ENCODE measurements at regions not wholly inside any gene's neighbourhood (a gene's known extent, or its start where the extent isn't known, plus 50 kb on each side); places are given as distances from the start of the nearest gene placed in this dataset.
"Not testable (repeated sequence)": the region's sequence is repeated elsewhere in the genome, so short reads cannot be mapped to it uniquely, and the experiment has no call there.

DNA sequence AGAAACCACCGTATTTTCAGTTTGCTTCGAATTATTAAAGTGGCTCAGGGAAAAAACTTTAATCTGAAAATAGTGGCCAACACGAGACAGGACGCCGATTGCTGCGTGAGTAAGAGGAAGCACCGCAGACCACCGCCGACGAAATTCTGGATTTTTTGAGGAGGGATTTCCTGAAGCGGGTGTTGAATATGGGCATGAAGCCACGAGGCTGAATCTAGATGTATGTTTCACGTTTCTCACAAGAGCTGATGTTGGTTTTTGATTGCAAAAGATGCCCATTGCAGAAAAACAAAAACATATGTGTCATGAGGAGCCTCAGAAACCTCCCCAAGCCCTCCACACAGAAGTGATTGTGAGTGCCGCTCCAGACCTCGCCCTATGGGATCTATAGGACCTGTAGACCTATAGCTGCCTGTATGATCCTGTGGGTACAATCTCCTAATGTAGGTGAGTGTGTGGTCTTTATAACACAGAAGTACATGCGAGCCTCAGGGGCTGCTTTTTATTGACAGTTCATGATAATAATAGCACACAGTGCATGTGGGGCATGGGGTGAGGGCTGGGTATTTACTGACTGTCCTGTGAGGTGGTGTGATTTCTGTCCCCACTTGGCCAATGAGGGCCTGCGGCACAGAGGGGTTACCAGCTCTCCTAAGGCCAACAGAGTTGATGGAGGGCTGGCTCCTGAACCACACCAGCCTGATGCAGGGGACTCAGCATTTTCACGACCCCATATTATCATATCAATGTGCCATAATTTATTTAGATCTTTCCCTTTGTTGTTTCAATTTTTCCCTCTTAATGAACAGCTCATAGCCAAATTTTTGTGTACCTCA is 243.9 kb downstream of the DLL1 start:
- DNase-seq = no peak

DNA sequence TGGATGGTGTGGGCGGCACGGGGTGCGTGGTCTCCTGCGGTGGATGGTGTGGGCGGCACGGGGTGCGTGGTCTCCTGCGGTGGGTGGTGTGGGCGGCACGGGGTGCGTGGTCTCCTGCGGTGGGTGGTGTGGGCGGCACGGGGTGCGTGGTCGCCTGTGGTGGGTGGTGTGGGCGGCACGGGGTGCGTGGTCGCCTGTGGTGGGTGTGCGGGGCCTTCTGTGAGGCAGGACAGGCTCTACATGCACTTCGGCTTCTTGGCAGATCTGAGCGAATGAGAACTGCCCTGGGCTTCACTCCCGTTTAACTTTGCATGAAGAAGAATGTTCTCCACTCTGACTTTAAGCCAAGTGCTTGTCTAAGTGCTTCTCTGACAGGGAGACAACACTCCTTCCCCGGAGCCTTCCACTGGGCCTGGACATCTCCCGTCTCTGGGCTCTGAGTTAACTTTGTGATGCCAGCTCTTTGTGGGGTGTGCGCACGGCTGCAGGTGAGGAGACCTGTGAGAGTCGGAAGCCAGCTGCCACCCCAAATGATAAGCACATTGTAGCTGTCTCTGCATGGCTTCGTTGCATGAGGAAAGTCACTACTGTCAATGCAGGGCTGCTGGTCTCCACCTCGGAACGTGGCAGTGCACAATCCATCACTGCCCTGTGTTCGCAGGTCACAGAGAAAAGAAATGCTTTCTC is 244.8 kb downstream of the DLL1 start:
- no peak for DNase-seq

DNA sequence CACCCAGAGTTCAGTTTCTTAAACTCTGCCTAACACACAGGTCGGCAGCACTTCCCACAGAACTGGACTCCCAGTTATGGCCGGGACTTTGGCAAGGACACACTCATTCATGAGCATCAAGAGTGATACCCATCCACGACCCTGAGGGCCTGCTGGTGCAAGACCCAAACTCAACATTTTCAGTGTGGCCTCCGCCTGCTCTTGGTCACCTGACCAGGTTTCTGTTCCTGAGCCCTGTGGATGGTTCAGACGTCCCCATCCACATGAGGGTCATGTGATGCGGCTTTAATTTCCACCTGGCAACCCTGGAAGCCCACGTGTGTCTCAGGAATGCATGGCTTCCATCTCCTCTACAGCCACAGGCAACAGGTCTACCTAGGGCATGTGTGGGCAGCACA is 245.3 kb downstream of the DLL1 start:
- DNase-seq = no peak

DNA sequence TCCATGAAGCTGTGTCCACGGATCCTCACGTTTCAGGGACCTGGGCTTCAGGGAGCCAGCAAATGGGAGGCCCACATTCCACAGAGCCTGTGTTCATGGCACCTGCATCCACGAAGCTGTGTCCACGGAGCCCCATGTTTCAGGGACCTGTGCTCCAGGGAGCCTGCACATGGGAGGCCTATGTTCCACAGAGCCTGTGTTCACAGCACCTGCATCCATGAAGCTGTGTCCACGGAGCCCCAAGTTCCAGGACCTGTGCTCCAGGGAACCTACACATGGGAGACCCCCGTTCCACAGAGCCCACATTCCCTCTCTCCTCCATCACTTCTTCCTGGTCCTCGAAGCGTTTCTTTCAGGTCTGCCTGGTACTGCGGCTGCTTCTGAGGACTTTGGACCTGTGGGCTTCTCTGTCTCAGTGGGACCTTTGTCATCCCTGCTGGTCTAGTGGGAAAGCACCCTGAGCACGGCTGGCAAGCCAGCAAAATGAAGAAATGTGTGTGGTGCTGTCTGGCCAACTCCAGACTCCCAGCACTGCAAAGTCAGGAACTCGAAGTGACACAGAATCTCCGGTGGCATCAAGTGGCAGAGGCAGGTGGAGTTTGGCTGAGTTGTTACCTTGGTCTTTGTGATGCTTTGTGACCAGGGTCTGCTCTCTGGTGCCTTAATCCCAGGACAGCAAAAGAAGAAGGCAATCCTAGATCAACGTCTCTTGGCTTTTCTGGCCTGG is 245.9 kb downstream of the DLL1 start:
- no peak for DNase-seq

DNA sequence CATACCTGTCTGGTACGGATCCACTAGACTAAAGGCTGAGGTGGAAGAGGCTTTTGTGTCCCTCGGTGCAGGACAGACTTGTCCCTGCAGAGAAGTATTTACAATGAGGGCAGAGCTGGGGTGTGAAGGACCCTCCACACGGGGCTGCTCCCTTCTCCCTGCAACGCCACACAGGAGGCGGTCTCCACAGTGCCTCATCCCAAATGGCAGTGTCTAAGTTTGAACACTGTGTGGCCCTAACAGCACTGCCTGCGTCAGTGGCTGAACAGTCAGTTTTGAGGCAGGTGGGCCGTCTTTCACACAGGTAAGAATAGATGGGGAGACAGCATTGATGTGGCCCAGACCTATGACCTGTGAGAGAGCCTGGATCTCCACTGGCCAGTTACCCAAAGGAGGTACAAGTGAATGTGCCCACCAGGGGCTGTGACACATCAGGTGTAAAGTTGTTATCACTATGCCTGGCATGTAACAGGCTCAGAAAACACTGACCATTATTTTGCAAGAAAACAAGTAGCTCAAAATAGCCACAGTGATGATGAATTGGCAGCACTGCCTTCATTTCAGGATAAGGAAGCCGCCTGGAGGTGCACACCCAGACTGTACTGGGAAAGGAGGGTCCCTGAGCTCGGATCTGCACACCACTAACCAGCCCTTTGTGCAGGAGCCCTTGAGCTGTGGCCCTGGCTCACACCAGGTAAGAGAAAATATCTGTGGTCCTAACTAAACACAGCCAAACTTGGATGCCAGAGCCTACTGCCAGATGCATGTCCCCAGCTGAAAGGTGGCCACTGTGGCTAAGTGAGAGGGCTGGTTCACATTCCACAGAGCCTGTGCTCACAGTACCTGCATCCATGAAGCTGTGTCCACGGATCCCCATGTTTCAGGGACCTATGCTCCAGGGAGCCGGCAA is 246.7 kb downstream of the DLL1 start:
- no peak for DNase-seq

DNA sequence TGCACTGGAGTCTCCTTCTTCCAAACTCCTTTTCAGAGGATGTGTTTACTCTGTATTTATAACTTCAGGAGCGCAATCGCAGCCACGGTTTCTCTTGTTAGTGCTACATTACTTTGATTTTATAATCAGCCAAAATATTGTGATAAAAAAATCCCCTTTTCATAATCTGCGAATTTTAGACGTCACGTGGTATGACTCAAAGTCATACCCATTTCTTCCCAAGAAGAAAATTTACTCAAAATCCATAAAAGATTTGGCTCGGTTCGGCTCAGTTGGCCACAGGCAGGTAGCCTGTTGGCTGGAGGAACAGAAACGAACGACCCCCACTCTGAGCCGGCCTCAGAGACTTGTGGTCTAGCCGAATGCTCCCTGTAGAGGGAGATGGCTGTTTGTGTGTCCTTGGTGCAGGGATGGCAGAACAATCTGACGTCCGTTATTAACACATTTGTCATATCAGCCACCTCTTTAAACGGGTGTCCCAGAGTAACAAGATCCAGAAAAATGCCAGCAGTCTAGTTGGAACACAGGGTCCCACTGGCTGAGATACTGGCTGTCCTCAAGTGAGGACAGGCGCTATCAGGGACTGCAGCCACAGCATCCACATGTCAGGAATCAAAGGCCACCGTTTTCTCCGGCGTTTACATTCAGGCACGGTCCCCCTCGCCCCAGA is 247.6 kb downstream of the DLL1 start:
- DNase-seq = no peak

DNA sequence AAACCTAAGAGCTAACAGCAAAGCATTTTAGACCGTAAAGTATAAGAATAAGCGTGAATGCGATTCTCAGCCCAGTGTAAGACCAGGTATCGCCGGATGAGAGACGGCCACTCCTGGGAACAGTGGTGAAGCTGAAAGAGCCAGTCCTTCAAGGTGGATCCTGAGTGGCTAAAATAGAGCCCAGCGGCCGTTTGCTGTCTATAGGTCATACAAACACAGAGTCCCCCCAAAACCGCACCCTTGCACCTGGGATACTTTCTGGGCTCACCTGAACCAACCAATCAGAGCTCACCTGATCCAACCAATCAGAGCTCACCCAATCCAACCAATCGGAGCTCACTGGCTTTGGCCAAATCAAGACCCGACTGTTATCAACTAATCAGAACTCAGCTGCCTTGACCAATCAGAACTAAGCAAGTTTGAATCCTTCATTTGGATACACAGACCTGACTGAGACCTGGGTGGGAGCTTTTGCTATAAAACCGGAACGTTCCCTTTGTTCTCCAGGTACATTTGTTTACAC is 248.2 kb downstream of the DLL1 start:
- no peak for DNase-seq

DNA sequence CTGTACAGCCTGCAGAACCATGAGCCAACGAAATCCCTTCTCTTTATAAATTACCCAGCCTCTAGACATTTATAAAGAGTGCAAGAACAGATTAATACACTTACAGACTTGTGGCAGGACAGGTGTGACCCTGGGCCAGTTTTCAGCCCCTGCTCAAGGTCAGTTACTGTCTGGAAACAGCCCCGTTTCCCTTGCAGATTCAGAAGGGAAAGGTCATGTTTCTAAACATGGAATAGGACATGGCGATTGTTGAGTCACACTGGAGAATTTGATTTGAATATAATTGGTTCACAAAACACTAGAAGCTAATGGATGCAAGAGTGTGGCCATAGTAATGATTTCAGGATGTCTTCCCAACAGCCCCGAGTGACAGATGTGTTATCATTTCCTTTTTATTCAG is 248.8 kb downstream of the DLL1 start:
- no peak for DNase-seq

DNA sequence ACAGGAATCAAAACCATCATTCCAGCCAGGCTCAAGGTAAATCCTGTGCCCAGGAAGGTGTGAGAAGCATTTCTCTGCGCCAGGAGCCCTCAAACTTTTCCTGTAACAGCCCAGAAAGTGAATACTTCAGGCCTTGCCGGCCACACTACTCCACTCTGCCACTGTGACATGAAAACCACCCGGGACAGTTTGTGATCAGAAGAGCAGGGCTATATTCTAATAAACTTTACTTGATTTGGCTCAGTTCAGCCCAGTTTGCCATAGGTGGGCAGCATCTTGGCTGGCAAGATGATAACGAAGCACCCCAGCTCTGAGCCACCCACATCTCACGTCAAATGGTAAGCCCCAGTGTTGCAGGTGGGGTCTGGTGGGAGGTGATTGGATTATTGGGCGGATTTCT is 249.4 kb downstream of the DLL1 start:
- DNase-seq = no peak

DNA sequence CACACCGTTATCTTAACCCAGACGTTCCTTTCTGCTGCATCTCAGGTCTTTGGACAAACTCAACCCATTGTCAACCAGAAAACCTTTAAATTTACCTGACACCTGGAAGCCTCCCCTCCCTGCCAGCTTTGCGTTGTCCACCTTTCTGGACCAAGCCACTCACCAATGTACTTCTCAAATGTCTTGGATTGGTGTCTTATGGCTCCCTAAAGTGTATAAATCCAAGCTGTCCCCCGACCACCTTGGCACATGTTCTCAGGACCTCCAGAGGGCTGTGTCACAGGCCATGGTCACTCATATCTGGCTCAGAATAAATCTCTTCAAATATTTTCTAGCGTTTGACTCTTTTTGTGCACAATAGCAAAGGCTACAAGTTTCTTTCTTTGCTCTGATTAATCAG is 250.0 kb downstream of the DLL1 start:
- no peak for DNase-seq

DNA sequence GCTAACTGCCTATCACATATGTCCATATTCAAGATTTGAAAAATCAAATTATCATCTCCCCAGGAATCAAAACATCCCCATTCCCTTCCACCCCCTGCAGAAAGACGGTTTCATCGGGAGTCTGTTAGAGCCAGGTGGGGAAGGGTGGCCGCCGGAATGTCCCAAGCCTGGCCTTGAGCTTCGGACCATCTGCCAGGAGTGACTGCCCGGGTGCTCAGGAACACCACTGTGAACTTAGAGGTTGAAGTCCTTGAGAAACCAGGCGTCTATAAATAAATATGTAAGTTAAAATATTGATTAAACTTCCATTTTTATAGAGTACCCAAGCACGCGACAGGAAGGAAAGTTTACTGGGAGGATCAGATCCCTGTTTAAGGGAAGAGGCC is 250.8 kb downstream of the DLL1 start:
- no peak for DNase-seq

DNA sequence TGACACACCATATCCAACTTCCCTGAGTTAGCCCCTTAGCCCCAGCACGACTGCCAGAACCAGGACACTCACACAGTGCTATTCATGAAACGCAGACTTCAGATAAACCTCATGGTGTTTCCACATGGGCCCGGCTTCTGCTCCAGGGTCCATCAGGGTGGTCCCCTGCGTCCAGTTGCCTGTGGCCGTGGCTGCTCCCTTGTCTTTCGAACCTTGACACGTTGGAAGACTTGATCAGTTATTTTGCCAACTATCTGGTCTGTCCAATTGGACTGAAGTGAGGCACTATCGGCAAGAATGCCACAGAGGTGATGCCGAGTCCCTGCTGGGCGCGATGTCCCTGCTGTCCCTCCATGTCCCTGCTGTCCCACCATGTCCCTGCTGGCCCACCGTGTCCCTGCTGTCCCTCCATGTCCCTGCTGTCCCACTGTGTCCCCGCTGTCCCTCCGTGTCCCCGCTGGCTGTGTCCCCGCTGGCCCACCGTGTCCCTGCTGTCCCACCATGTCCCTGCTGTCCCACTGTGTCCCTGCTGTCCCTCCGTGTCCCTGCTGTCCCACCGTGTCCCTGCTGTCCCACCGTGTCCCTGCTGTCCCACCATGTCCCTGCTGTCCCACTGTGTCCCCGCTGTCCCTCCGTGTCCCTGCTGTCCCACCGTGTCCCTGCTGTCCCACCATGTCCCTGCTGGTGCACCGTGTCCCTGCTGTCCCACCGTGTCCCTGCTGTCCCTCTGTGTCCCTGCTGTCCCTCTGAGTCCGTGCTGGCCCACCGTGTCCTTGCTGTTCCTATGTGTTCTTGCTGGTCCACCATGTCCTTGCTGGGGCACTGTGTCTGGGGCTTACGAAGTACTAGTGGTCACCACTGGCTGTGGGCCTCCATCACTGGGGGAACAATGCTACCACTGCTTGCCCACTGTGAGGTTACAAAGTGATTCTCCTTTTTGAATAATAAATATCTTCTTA is 251.4 kb downstream of the DLL1 start:
- DNase-seq = no peak

DNA sequence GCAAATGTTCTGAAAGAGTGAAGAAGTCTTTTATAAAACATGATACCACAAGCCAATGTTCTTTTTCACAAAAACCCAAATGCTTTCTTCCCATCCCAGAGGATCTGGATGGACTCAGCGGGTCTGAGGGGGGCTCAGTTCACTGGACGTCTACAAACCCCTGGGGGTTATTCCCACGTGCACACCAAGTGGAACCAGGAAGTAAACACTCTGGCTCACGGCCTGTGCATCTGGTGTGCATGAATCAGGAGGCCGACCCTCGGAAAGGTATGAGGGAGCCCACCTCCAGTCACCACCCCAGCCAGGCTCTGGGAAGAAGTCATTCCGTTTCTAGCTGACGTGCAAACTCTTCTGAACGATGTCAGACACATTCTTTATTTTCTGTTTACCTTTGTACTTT is 252.2 kb downstream of the DLL1 start:
- no peak for DNase-seq

DNA sequence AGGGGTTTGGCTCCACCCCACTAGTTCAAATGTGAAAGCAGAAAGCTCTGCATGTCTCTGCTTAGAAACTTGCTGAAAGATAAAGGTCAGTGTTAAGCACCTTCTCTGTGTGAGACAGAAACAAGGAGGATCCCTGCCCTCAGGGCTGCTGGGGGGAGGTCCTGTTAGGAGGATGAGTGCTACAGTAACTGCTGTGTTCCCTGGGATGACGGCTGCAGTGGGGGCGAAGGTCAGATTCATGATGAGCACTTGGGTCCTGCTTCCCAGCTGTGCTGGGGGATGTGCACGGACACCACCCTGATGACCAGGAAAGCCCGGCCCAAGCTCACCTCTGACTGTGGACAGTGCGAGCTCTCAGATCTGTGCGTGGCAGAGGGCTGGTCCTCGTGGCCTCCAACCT is 252.6 kb downstream of the DLL1 start:
- DNase-seq = no peak

DNA sequence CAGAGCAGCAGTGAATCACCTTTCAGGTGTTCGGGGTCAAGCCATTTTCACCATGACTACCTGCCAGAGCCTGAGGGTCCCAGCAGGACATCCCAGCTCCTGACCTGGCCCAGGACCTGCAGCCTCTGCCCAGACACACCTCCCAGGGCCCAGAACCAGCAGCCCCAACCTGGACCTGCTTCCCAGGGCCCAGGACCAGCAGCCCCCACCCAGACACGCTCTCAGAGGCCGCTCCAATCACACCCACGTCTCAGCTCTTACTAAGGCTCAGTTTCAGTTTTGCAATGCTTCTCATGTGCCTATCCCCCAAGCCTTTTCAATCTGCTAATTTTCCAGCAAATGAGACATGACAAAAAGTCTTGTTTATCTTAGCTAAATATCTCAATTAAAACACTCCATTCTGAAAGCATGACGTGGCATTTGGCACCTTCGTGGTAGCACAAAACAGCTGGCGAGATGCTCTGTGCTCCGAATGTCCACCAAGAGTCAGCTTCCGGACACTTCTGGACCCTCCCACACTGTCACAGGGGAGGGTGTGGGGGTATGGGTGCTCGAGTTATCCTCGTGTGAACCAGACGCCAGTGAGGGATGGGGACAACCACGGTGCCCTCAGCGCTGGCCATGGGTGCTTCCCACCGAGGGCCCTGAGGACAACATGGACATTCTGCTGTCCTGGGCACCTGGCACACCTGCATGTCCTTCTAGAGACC is 253.2 kb downstream of the DLL1 start:
- DNase-seq = no peak

DNA sequence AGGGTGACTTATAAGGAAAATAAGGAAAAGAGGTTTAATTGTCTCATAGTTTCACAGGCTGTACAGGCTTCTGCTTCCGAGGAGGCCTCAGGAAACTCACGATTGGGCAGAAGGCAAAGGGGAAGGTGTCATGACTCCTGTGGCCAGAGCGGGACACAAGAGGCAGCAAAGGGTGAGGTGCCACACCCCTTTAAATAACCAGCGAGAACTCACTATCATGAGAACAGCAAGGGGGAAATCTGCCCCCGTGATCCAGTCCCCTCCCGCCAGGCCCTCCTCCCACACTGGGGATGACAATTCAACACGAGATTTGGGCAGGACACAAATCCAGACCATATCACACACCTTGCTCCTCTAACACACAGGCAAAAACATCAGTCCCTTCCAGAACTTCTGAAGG is 254.0 kb downstream of the DLL1 start:
- DNase-seq = no peak

DNA sequence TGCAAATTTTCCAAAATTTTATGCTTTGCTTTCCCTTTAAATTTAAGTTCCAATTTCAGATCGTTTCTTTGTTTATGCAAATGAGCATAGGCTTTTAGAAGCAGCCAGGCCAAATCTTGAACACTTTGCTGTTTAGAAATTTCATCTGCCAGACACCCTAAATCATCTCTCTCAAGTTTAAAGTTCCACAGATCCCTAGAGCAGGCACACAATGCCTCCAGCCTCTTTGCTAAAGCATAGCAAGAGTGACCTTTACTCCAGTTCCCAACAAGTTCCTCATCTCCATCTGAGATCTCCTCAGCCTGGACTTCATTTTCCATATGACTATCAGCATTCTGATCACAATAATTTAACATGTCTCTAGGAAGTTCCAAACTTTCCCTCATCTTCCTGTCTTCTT is 254.5 kb downstream of the DLL1 start:
- not testable (repeated sequence) for DNase-seq

DNA sequence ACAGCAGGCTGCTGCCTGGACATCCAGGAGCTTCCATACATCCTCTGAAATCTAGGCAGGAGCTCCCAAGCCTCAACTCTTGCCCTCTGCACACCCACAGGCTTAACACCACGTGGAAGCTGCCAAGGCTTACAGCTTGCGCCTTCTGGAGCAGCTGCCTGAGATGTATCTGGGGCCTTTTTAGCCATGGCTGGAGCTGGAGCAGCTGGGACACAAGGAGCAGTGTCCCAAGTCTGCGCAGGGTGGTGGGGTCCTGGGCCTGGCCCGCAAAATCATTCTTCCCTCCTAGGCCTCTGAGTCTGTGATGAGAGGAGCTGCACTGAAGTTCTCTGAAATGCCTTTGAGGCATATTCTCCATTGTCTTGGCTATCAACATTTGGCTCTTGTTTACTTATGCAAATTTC is 255.0 kb downstream of the DLL1 start:
- DNase-seq = no peak

DNA sequence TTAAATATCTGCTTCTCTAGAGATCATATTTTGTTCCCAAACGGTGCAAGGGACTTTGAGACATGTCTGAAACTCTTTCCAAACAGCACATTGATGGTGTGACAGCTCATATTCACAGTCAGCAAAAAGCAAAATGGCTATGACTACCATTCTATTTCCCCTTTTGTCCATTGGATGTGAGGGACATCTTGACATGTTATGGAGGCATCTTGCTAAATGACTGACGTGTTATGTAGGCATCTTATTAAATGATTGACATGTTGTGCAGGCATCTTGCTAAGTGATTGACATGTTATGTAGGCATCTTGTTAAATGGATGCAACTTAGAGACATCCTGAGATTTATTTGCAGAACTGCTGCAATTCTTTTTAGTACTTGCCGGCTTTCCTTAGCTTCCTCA is 255.8 kb downstream of the DLL1 start:
- DNase-seq = no peak
